ENCODE measurements at regions not wholly inside any gene's neighbourhood (a gene's known extent, or its start where the extent isn't known, plus 50 kb on each side); places are given as distances from the start of the nearest gene placed in this dataset.
"Not testable (repeated sequence)": the region's sequence is repeated elsewhere in the genome, so short reads cannot be mapped to it uniquely, and the experiment has no call there.

GRCh38 chr9:97763874-97764273 lies 66.7 kb upstream of the XPA start:
- H3K27ac Mint-ChIP-seq = no peak overlapping the region
- H3K4me3 Mint-ChIP-seq = no peak overlapping the region
- no peaks in the 10 kb centered on the region for H3K9me3 ChIP-seq (ENCODE audit: control insufficient read depth, low read length, poor library complexity, severe bottlenecking)
- DNase-seq (no peak), ATAC-seq (no peak)
- H3K27me3 Mint-ChIP-seq = peaks cover 71% of the 10 kb centered on the region
- peaks cover 6% of the 10 kb centered on the region for H3K4me1 Mint-ChIP-seq
- H3K36me3 Mint-ChIP-seq (ENCODE audit: low read depth) = peaks cover 8% of the 10 kb centered on the region

- DNase-seq = no peak
- no peak for ATAC-seq
- H3K9me3 ChIP-seq (ENCODE audit: control insufficient read depth, low read length, poor library complexity, severe bottlenecking) = no peaks in the 10 kb centered on the region
- peaks cover 12% of the 10 kb centered on the region for H3K36me3 Mint-ChIP-seq (ENCODE audit: low read depth)
- peaks cover 3% of the 10 kb centered on the region for H3K4me1 Mint-ChIP-seq
- H3K27me3 Mint-ChIP-seq = peaks cover 79% of the 10 kb centered on the region
- H3K27ac Mint-ChIP-seq = no peak overlapping the region
- no peak overlapping the region for H3K4me3 Mint-ChIP-seq
Observed at GRCh38 chr9:97766092-97766491, 69.0 kb upstream of the XPA start.

GRCh38 chr9:97766610-97767009 lies 69.5 kb upstream of the XPA start:
- H3K27ac Mint-ChIP-seq = no peak overlapping the region
- ATAC-seq (no peak), DNase-seq (no peak)

DNA sequence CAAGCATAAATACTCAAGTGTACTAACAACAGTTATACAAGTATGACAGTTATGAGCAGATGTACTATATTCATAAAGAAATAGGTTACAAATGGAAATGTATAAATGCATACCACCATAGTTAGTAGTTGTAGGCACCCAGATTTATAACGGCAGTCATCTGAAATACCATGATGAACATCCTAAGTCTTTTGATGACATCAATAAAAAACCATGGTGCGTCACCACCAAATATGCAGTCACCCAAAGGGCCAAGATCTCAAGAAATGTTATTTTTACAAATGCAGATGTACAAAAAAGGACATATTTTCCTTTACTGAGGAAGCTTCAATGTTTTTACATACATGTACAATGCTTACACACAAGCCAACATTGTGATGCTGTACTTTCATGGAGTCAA lies 70.8 kb upstream of the XPA start:
- ATAC-seq (no peak), DNase-seq (no peak)
- Mint-ChIP-seq H3K27ac (no peak overlapping the region), H3K36me3 (ENCODE audit: low read depth) (peaks cover 9% of the 10 kb centered on the region), H3K27me3 (peaks cover 79% of the 10 kb centered on the region), H3K4me1 (peaks cover 2% of the 10 kb centered on the region), H3K4me3 (no peak overlapping the region)
- H3K9me3 ChIP-seq (ENCODE audit: control insufficient read depth, low read length, poor library complexity, severe bottlenecking) = no peaks in the 10 kb centered on the region

More at GRCh38 chr9:97766610-97767009, 69.5 kb upstream of the XPA start:
- H3K9me3 ChIP-seq (ENCODE audit: control insufficient read depth, low read length, poor library complexity, severe bottlenecking) = no peaks in the 10 kb centered on the region
- H3K27me3 Mint-ChIP-seq = peaks cover 79% of the 10 kb centered on the region
- no peak overlapping the region for H3K4me3 Mint-ChIP-seq
- peaks cover 10% of the 10 kb centered on the region for H3K36me3 Mint-ChIP-seq (ENCODE audit: low read depth)
- H3K4me1 Mint-ChIP-seq = peaks cover 2% of the 10 kb centered on the region

DNA sequence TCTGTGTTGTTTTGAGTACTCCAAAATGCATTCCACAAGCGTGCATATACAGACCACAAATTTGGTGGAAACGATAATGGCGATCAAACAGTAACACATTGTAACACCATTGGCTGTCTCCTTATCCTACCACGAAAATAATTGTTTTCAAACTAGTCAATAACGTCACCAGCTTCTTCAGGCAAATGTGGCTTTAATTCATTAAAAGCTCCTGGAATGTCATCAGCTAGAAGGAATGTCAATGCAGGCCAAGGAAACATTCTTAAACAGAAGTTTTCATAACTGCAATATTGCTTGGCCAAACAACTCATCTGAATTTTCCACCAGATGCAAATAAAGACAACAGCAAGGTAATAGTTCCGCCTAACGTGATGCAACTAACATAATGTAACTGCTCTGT lies 71.6 kb upstream of the XPA start:
- Mint-ChIP-seq H3K4me1 (peaks cover 2% of the 10 kb centered on the region), H3K27ac (no peak overlapping the region), H3K36me3 (ENCODE audit: low read depth) (peaks cover 7% of the 10 kb centered on the region), H3K27me3 (peaks cover 80% of the 10 kb centered on the region), H3K4me3 (no peak overlapping the region)
- DNase-seq (no peak), ATAC-seq (no peak)
- H3K9me3 ChIP-seq (ENCODE audit: control insufficient read depth, low read length, poor library complexity, severe bottlenecking) = no peaks in the 10 kb centered on the region

GRCh38 chr9:97769208-97769607 lies 72.1 kb upstream of the XPA start:
- ATAC-seq (no peak), DNase-seq (no peak)
- H3K9me3 ChIP-seq (ENCODE audit: control insufficient read depth, low read length, poor library complexity, severe bottlenecking) = no peaks in the 10 kb centered on the region
- peaks cover 80% of the 10 kb centered on the region for H3K27me3 Mint-ChIP-seq
- H3K36me3 Mint-ChIP-seq (ENCODE audit: low read depth) = peaks cover 7% of the 10 kb centered on the region
- H3K27ac Mint-ChIP-seq = no peak overlapping the region
- H3K4me1 Mint-ChIP-seq = peaks cover 2% of the 10 kb centered on the region
- no peak overlapping the region for H3K4me3 Mint-ChIP-seq

DNA sequence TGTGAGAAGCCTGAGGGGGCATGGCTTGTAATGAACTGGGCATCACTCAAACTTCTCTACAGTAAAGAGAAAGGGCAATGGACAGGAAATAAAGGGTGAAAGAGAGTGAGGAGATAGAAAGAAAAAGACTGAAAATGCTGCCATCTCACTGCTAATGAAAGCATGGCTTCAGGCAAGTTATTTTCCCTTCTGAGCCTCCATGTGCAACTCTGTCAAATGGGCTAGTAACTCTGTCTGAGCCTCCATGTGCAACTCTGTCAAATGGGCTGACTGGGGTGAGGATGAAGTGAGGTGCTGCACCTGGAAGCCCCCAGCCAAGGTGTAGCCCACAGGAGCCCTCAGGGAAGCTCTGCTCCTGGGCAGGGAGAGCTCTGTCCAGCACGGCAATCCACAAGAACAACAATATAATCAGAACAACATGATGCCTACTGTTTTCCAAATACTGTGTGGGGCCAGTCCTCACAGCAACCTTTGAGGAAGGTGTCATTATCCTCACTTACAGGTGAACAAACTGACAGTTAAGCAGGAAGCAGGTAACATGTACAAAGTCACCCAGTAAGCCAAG lies 73.8 kb upstream of the XPA start:
- no peak for DNase-seq
- H3K9me3 ChIP-seq (ENCODE audit: control insufficient read depth, low read length, poor library complexity, severe bottlenecking) = no peaks in the 10 kb centered on the region
- ATAC-seq = no peak
- Mint-ChIP-seq H3K27me3 (peaks cover 84% of the 10 kb centered on the region), H3K4me1 (peaks cover 2% of the 10 kb centered on the region), H3K36me3 (ENCODE audit: low read depth) (peaks cover 7% of the 10 kb centered on the region), H3K27ac (no peak overlapping the region), H3K4me3 (no peak overlapping the region)

- Mint-ChIP-seq H3K4me3 (no peak overlapping the region), H3K4me1 (peaks cover under 1% of the 10 kb centered on the region), H3K27ac (no peak overlapping the region), H3K36me3 (ENCODE audit: low read depth) (peaks cover 7% of the 10 kb centered on the region), H3K27me3 (peaks cover 80% of the 10 kb centered on the region)
- ATAC-seq (no peak), DNase-seq (no peak)
- no peaks in the 10 kb centered on the region for H3K9me3 ChIP-seq (ENCODE audit: control insufficient read depth, low read length, poor library complexity, severe bottlenecking)
Observed at GRCh38 chr9:97771641-97772040, 74.5 kb upstream of the XPA start.

- Mint-ChIP-seq H3K27ac (no peak overlapping the region), H3K36me3 (ENCODE audit: low read depth) (peaks cover 7% of the 10 kb centered on the region), H3K27me3 (peaks cover 77% of the 10 kb centered on the region), H3K4me3 (no peak overlapping the region), H3K4me1 (no peaks in the 10 kb centered on the region)
- ATAC-seq (no peak), DNase-seq (no peak)
- H3K9me3 ChIP-seq (ENCODE audit: control insufficient read depth, low read length, poor library complexity, severe bottlenecking) = no peaks in the 10 kb centered on the region
Observed at GRCh38 chr9:97772145-97772544, 75.0 kb upstream of the XPA start.

GRCh38 chr9:97773091-97773490 lies 76.0 kb upstream of the XPA start:
- no peaks in the 10 kb centered on the region for H3K9me3 ChIP-seq (ENCODE audit: control insufficient read depth, low read length, poor library complexity, severe bottlenecking)
- ATAC-seq (no peak), DNase-seq (no peak)
- Mint-ChIP-seq H3K4me3 (no peak overlapping the region), H3K4me1 (no peaks in the 10 kb centered on the region), H3K27ac (no peak overlapping the region), H3K27me3 (peaks cover 72% of the 10 kb centered on the region), H3K36me3 (ENCODE audit: low read depth) (peaks cover 7% of the 10 kb centered on the region)

- Mint-ChIP-seq H3K4me3 (no peak overlapping the region), H3K4me1 (no peaks in the 10 kb centered on the region), H3K27ac (no peak overlapping the region), H3K36me3 (ENCODE audit: low read depth) (peaks cover 7% of the 10 kb centered on the region), H3K27me3 (peaks cover 70% of the 10 kb centered on the region)
- H3K9me3 ChIP-seq (ENCODE audit: control insufficient read depth, low read length, poor library complexity, severe bottlenecking) = no peaks in the 10 kb centered on the region
- DNase-seq (no peak), ATAC-seq (no peak)
Observed at GRCh38 chr9:97773723-97774122, 76.6 kb upstream of the XPA start.

- no peak overlapping the region for H3K4me3 Mint-ChIP-seq
- ATAC-seq = no peak
Observed at GRCh38 chr9:97774673-97775072, 77.5 kb upstream of the XPA start.

DNA sequence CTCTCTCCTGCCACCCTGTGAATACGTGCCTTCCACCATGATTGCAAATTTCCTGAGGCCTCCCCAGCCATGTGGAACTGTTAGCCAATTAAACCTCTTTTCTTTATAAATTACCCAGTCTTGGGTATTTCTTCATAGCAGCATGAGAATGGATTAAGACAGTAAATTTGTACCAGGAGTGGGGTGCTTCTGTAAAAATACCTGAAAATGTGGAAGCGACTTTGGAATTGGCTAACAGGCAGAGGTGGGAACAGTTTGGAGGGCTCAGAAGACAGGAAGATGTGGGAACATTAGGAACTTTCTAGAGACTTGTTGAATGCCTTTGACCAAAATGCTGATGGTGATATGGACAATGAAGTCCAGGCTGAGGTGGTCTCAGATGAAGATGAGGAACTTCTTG lies 74.3 kb upstream of the FOXE1 start:
- not testable (repeated sequence) for DNase-seq; H3K4me3 Mint-ChIP-seq; H3K9me3 ChIP-seq (ENCODE audit: control insufficient read depth, low read length, poor library complexity, severe bottlenecking); H3K27ac Mint-ChIP-seq; H3K4me1 Mint-ChIP-seq; ATAC-seq; H3K36me3 Mint-ChIP-seq (ENCODE audit: low read depth)
- peaks cover 42% of the 10 kb centered on the region for H3K27me3 Mint-ChIP-seq

More at GRCh38 chr9:97774673-97775072, 77.5 kb upstream of the XPA start:
- Mint-ChIP-seq H3K4me1 (no peaks in the 10 kb centered on the region), H3K36me3 (ENCODE audit: low read depth) (peaks cover 7% of the 10 kb centered on the region), H3K27ac (no peak overlapping the region), H3K27me3 (peaks cover 60% of the 10 kb centered on the region)
- no peaks in the 10 kb centered on the region for H3K9me3 ChIP-seq (ENCODE audit: control insufficient read depth, low read length, poor library complexity, severe bottlenecking)
- DNase-seq = no peak

DNA sequence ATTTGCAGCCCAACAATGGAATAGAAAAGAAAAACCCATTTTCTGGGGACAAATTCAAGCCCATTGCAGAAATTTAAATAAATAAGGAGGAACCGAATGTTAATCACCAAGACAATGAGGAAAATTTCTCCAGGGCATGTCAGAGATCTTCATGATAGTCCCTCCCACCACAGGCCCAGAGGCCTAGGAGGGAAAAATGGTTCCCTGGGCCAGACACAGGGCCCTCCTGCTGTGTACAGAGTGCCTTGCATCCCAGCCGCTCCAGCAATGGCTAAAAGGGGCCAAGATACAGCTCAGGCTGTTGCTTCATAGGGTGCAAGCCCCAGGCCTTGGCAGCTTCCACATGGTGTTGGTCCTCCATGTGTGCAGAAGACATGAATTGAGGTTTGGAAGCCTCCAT lies 73.4 kb upstream of the FOXE1 start:
- no peaks in the 10 kb centered on the region for H3K9me3 ChIP-seq (ENCODE audit: control insufficient read depth, low read length, poor library complexity, severe bottlenecking)
- ATAC-seq = no peak
- no peak overlapping the region for H3K27ac Mint-ChIP-seq
- no peaks in the 10 kb centered on the region for H3K4me1 Mint-ChIP-seq
- H3K36me3 Mint-ChIP-seq (ENCODE audit: low read depth) = no peaks in the 10 kb centered on the region
- no peak overlapping the region for H3K4me3 Mint-ChIP-seq
- peaks cover 41% of the 10 kb centered on the region for H3K27me3 Mint-ChIP-seq
- no peak for DNase-seq

Data from T-helper 17 cell (primary cell).